ENCODE measurements at regions not wholly inside any gene's neighbourhood (a gene's known extent, or its start where the extent isn't known, plus 50 kb on each side); places are given as distances from the start of the nearest gene placed in this dataset.

GRCh38 chr2:107062599-107063220 is 176.7 kb upstream of the ST6GAL2 start:
- Mint-ChIP-seq H3K4me3 (no peak overlapping the region), H3K27me3 (no peaks in the 10 kb centered on the region), H3K9me3 (peaks cover 0 to 5% (median 0%) of the 10 kb centered on the region in 8 donors), H3K4me1 (no peaks in the 10 kb centered on the region), H3K27ac (no peak overlapping the region), H3K36me3 (no peaks in the 10 kb centered on the region)
- no peaks in the 10 kb centered on the region for H3K9me3 ChIP-seq (ENCODE audit: control insufficient read depth in 1 of 2, low read length in 2 of 2)
- H3K36me3 ChIP-seq (ENCODE audit: insufficient read depth, low read length) = no peaks in the 10 kb centered on the region
- no peak overlapping the region for H3K27ac ChIP-seq (ENCODE audit: low read depth, low read length)
- ChIA-PET CTCF (ENCODE audit: partially characterized antibody) (no interaction called here), POLR2A (ENCODE audit: partially characterized antibody) (no interaction called here)
- H3K4me1 ChIP-seq (ENCODE audit: insufficient read depth, low read length) = no peaks in the 10 kb centered on the region
- H3K27me3 ChIP-seq (ENCODE audit: insufficient read depth, low read length) = no peaks in the 10 kb centered on the region
- no peak overlapping the region for H3K4me3 ChIP-seq (ENCODE audit: low read length in 2 of 2)
- DNase-seq = no peak
- intact Hi-C loops (cut with micrococcal nuclease) = no loop called here

- Mint-ChIP-seq H3K9me3 (peaks cover 0 to 5% (median 0%) of the 10 kb centered on the region in 8 donors), H3K27ac (no peak overlapping the region), H3K4me3 (no peak overlapping the region), H3K36me3 (no peaks in the 10 kb centered on the region), H3K4me1 (no peaks in the 10 kb centered on the region), H3K27me3 (no peaks in the 10 kb centered on the region)
- H3K9me3 ChIP-seq (ENCODE audit: control insufficient read depth in 1 of 2, low read length in 2 of 2) = no peaks in the 10 kb centered on the region
- H3K4me3 ChIP-seq (ENCODE audit: low read length in 2 of 2) = no peak overlapping the region
- H3K36me3 ChIP-seq (ENCODE audit: insufficient read depth, low read length) = no peaks in the 10 kb centered on the region
- intact Hi-C loops (cut with micrococcal nuclease) = no loop called here
- ChIA-PET CTCF (ENCODE audit: partially characterized antibody) (no interaction called here), POLR2A (ENCODE audit: partially characterized antibody) (no interaction called here)
- no peaks in the 10 kb centered on the region for H3K4me1 ChIP-seq (ENCODE audit: insufficient read depth, low read length)
- H3K27me3 ChIP-seq (ENCODE audit: insufficient read depth, low read length) = no peaks in the 10 kb centered on the region
- H3K27ac ChIP-seq (ENCODE audit: low read depth, low read length) = no peak overlapping the region
- DNase-seq = no peak
These were observed 177.3 kb upstream of the ST6GAL2 start for GRCh38 chr2:107063228-107063627.

- intact Hi-C loops (cut with micrococcal nuclease) = no loop called here
- no peaks in the 10 kb centered on the region for H3K36me3 Mint-ChIP-seq
- ChIA-PET CTCF (ENCODE audit: partially characterized antibody) (interaction anchor here (1.0 kb wide), 1 partner anchor 11 kb away, joined by 3 read pairs; no protein-coding TSS in a partner anchor), POLR2A (ENCODE audit: partially characterized antibody) (no interaction called here)
- H3K27ac ChIP-seq (ENCODE audit: low read depth, low read length) = no peak overlapping the region
- no peaks in the 10 kb centered on the region for H3K9me3 ChIP-seq (ENCODE audit: control insufficient read depth in 1 of 2, low read length in 2 of 2)
- no peaks in the 10 kb centered on the region for H3K36me3 ChIP-seq (ENCODE audit: insufficient read depth, low read length)
- peak overlapping the region in 1 of 8 donors; percentile 1 for H3K4me3 Mint-ChIP-seq
- peaks cover 0 to 3% (median 1%) of the 10 kb centered on the region in 8 donors for H3K9me3 Mint-ChIP-seq
- no peaks in the 10 kb centered on the region for H3K4me1 Mint-ChIP-seq
- no peak overlapping the region for H3K4me3 ChIP-seq (ENCODE audit: low read length in 2 of 2)
- H3K27me3 Mint-ChIP-seq = peaks cover 0 to 4% of the 10 kb centered on the region in 2 donors
- H3K27ac Mint-ChIP-seq = no peak overlapping the region
- no peak for DNase-seq
- H3K4me1 ChIP-seq (ENCODE audit: insufficient read depth, low read length) = no peaks in the 10 kb centered on the region
- H3K27me3 ChIP-seq (ENCODE audit: insufficient read depth, low read length) = no peaks in the 10 kb centered on the region
These were observed 178.8 kb upstream of the ST6GAL2 start for GRCh38 chr2:107064750-107065149.

GRCh38 chr2:107068069-107068916 is 182.3 kb upstream of the ST6GAL2 start:
- H3K4me3 Mint-ChIP-seq = no peak overlapping the region
- Histone ChIP-seq H3K4me1 (ENCODE audit: insufficient read depth, low read length) (no peaks in the 10 kb centered on the region), H3K27ac (ENCODE audit: low read depth, low read length) (no peak overlapping the region), H3K9me3 (ENCODE audit: control insufficient read depth in 1 of 2, low read length in 2 of 2) (no peaks in the 10 kb centered on the region), H3K4me3 (ENCODE audit: low read length in 2 of 2) (no peak overlapping the region), H3K27me3 (ENCODE audit: insufficient read depth, low read length) (no peaks in the 10 kb centered on the region), H3K36me3 (ENCODE audit: insufficient read depth, low read length) (no peaks in the 10 kb centered on the region)
- H3K4me1 Mint-ChIP-seq = no peaks in the 10 kb centered on the region
- DNase-seq = no peak
- intact Hi-C loops (cut with micrococcal nuclease) = no loop called here
- ChIA-PET CTCF (ENCODE audit: partially characterized antibody) (no interaction called here), POLR2A (ENCODE audit: partially characterized antibody) (no interaction called here)
- peaks cover 0 to 3% (median 0%) of the 10 kb centered on the region in 8 donors for H3K9me3 Mint-ChIP-seq
- H3K27ac Mint-ChIP-seq = no peak overlapping the region
- H3K27me3 Mint-ChIP-seq = peaks cover 0 to 4% of the 10 kb centered on the region in 2 donors
- H3K36me3 Mint-ChIP-seq = no peaks in the 10 kb centered on the region

- Mint-ChIP-seq H3K27ac (no peak overlapping the region), H3K4me1 (no peaks in the 10 kb centered on the region), H3K4me3 (no peak overlapping the region), H3K36me3 (no peaks in the 10 kb centered on the region), H3K27me3 (peaks cover 0 to 4% of the 10 kb centered on the region in 2 donors), H3K9me3 (peaks cover 0 to 3% (median 0%) of the 10 kb centered on the region in 8 donors)
- H3K36me3 ChIP-seq (ENCODE audit: insufficient read depth, low read length) = no peaks in the 10 kb centered on the region
- intact Hi-C loops (cut with micrococcal nuclease) = no loop called here
- H3K27ac ChIP-seq (ENCODE audit: low read depth, low read length) = no peak overlapping the region
- POLR2A ChIA-PET (ENCODE audit: partially characterized antibody) = no interaction called here
- no peak overlapping the region for H3K4me3 ChIP-seq (ENCODE audit: low read length in 2 of 2)
- no peaks in the 10 kb centered on the region for H3K27me3 ChIP-seq (ENCODE audit: insufficient read depth, low read length)
- H3K4me1 ChIP-seq (ENCODE audit: insufficient read depth, low read length) = no peaks in the 10 kb centered on the region
- DNase-seq = no peak
- H3K9me3 ChIP-seq (ENCODE audit: control insufficient read depth in 1 of 2, low read length in 2 of 2) = no peaks in the 10 kb centered on the region
- CTCF ChIA-PET (ENCODE audit: partially characterized antibody) = no interaction called here
These were observed 183.9 kb upstream of the ST6GAL2 start for GRCh38 chr2:107069890-107070289.

GRCh38 chr2:107072150-107072940 is 186.4 kb upstream of the ST6GAL2 start:
- Mint-ChIP-seq H3K4me1 (no peaks in the 10 kb centered on the region), H3K36me3 (no peaks in the 10 kb centered on the region), H3K27me3 (peaks cover 0 to 4% of the 10 kb centered on the region in 2 donors), H3K4me3 (no peak overlapping the region), H3K27ac (no peak overlapping the region), H3K9me3 (peaks cover 0 to 5% (median 1%) of the 10 kb centered on the region in 8 donors)
- H3K27ac ChIP-seq (ENCODE audit: low read depth, low read length) = no peak overlapping the region
- H3K4me1 ChIP-seq (ENCODE audit: insufficient read depth, low read length) = no peaks in the 10 kb centered on the region
- intact Hi-C loops (cut with micrococcal nuclease) = no loop called here
- no peaks in the 10 kb centered on the region for H3K9me3 ChIP-seq (ENCODE audit: control insufficient read depth in 1 of 2, low read length in 2 of 2)
- no peak overlapping the region for H3K4me3 ChIP-seq (ENCODE audit: low read length in 2 of 2)
- no peaks in the 10 kb centered on the region for H3K27me3 ChIP-seq (ENCODE audit: insufficient read depth, low read length)
- POLR2A ChIA-PET (ENCODE audit: partially characterized antibody) = no interaction called here
- no peak for DNase-seq
- H3K36me3 ChIP-seq (ENCODE audit: insufficient read depth, low read length) = no peaks in the 10 kb centered on the region
- CTCF ChIA-PET (ENCODE audit: partially characterized antibody) = no interaction called here

GRCh38 chr2:107078584-107078983 is 192.6 kb upstream of the ST6GAL2 start:
- Mint-ChIP-seq H3K4me1 (no peaks in the 10 kb centered on the region), H3K9me3 (peaks cover 0 to 4% (median 2%) of the 10 kb centered on the region in 8 donors), H3K27ac (no peak overlapping the region), H3K27me3 (no peaks in the 10 kb centered on the region), H3K4me3 (no peak overlapping the region), H3K36me3 (no peaks in the 10 kb centered on the region)
- ChIA-PET POLR2A (ENCODE audit: partially characterized antibody) (no interaction called here), CTCF (ENCODE audit: partially characterized antibody) (no interaction called here)
- Histone ChIP-seq H3K27ac (ENCODE audit: low read depth, low read length) (no peak overlapping the region), H3K9me3 (ENCODE audit: control insufficient read depth in 1 of 2, low read length in 2 of 2) (no peaks in the 10 kb centered on the region), H3K4me3 (ENCODE audit: low read length in 2 of 2) (no peak overlapping the region), H3K27me3 (ENCODE audit: insufficient read depth, low read length) (no peaks in the 10 kb centered on the region), H3K36me3 (ENCODE audit: insufficient read depth, low read length) (no peaks in the 10 kb centered on the region), H3K4me1 (ENCODE audit: insufficient read depth, low read length) (no peaks in the 10 kb centered on the region)
- DNase-seq = no peak
- intact Hi-C loops (cut with micrococcal nuclease) = no loop called here

Data from CD4-positive, alpha-beta memory T cell (primary cell).